Ammon's horn (tissue), 1 donor: ENCODE measurements at regions not wholly inside any gene's neighbourhood (a gene's known extent, or its start where the extent isn't known, plus 50 kb on each side); places are given as distances from the start of the nearest gene placed in this dataset.

Source experiments
- DNase-seq: peaks from one replicate; pipeline ENCODE4 v3.0.0-alpha.2; 2016; ENCODE audit warnings: low spot score

DNA sequence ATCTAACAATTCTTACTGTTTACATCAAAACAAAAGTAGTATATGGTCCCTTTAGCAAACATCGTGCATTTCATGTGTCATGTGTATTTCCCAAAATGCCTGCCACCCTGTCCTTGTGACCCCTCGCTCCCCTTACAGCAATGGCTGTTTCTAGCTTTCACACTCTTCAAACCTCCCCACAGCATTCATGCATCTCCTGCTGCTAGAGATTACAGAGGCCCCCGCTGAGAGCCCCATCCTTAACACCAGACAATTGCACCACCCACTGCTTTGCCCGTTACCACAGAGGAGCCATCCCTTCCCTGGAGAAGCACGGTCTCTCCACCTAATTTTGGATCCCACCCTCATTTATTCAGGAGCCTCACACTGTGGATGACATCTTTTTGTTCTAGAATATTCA, 149.7 kb upstream of the IRX4 start:
- DNase-seq: no peak

DNA sequence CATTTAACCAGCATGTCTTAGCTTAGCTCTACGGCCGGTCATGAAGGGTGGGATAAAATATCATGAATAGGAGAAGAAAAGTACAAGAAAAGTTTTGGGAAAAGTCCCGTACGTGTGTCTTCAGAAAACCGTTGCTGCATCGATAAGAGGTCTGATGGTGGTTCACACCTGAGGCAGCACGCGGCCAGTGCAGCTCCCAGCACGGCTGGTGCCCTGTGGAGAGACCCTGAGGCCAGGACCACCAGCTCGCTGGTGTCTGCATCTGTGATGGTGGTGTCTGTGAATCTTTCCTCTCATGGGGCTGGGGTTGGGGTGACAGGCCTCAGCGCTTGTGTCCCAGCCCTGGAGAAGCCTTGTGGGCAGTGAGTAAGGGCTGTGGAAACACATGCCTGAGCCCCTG, 148.9 kb upstream of the IRX4 start:
- DNase-seq: no peak

DNA sequence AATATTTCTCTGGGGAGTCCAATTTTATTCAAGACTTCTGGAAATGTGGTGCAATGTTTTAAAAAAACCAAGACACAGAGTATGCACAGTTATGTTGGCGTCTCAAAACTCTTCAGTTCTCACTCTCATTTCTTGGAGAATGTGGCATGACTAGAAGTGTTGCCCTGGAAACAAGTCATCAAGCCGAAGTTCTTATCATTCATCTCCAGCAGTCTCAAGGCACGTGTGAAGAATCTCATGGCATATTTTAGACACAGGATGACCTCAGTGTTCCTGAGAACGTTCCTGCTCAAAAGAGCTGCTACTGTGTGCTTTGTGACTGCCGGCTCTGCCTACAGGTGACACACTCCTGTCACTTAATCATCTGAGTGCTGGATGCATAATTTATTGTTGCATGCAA, 147.4 kb upstream of the IRX4 start:
- DNase-seq: no peak

DNA sequence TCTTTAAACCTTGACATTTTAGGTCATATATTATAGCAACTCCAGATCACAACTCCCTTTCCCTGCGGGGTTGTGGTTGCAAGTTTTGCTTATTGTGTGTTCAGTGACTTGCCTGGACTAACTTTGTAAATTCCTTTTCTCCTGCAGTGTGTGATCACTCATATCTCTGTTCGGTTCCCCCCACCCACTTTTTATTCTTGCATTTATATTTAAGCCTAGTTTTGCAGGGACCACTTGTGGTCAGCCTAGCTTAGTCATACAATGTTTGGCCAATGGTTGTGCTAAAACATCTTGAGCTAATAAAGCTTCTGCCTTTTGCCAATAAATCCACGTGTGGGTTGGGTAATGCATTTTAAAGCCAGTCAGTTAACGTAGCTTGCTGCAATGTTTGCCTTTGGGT, 146.5 kb upstream of the IRX4 start:
- DNase-seq: no peak

DNA sequence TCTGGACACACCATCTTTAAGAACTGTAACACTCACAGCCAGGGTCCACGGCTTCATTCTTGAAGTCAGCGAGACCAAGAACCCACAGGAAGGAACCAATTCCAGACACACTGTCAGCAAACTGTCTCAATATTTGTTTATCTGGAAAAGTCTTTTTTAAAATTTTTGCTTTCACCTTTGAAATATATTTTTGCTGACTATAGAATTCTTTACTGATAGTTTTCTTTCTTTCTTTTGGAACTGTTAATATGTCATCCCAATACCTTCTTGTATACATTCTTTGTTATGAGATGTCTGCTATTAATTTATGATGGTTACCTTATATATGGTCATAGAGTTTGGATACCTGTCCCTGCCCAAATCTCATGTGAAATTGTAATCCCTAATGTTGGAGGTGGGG, 145.1 kb upstream of the IRX4 start:
- DNase-seq: no peak

DNA sequence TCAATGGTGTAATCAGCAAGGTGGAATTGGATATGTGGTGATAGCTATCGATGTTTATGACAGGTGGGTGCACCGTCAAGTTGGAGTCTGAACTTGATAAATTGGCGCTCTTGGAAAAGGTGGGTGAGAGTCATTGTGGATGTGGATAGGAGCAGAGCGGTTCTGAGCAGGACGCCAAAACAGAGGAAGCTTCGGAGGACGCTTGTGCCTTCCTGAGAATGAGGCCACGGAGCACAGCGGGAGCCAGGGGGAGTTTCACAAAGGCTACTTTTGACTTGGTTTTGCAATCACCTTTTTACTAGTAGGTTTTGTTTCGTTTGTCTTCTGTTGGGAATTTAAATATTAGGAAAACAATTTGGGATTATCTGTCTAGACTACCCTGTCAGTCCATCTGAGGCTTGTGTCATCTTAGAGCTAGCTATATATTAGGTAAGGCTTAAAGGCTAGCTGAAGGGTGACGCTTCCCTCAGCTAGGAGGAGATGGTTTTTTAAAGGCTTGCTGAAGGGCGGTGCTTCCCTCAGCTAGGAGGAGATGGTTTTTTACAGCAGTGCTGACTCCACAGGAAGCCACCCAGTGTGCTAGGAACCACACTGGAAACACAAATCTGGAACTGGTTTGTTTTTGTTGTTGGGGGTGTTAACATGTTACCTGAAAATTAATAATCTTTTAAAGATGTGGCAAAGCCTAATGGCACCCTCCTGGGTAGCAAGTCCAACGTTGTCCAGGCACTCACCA, 142.4 kb upstream of the IRX4 start:
- DNase-seq: no peak

DNA sequence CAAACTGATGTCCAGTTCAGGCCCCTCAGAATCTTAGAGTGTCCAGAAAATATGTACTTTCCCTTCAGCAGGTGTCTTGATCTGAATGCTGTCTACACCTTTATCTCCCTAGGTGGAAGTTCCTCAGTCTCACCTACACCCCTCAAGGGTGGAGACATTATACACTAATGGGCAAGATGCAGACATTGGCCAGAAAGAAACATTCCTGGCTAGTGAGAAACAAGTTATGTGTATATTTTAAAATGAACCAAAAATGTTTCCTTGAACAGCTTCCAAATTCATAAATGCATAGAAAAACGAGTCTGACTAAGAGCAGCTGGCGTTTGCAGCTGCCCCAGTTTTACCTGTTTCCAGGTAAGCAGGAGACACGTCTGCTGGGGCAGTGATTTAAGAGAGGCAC, 140.5 kb upstream of the IRX4 start:
- no peak for DNase-seq

DNA sequence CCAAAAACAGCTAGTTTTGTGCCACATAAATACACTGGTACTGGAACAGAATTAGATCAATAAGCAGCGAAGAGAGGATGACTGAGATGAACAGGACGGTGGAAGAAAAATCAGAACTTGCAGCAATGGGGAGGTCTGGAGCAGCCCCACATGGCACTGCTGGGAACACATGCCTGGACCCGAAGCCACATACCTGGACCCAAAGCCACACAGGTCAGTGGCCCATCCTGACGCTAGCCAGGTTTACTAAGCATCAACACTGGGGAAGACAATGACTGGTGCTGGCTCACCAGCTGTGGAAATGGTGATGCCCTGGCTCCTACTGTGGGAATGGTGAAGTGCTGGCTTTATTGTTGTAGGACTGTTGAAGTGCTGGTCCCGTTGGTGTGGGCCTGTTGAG, 139.7 kb upstream of the IRX4 start:
- no peak for DNase-seq

DNA sequence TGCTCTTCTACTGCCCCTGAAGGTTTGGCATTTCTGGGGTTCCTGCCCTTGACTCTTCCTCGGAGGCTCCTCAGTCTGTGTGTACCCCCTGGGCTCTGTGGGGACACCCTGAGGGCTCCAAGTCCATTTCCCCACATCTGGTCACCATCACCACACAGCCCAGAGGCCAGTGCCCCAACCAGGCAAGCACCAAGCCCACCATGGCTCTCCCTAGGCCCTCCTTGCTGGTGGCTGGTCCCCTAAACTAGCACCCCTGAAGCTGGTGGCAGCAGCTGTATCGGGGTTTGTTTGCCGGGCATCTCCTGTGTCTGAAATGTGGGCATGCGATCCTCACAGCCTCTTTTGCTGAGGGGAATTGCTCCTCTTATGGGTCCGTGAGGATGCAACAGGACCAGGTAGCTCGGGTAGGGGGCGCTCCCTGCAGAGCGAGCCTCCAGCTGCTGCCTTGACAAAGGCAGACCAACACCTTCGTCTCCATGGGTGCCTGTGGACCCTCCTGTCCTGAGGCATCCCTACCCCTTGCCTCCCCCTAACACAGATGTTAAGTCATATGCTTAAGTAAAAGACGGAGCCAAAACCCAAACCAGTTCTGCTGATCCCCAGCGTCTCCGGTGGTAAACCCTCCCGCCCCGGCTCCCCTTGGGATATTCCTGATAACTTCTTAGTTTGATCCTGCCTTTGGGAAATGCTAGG, 138.9 kb upstream of the IRX4 start:
- no peak for DNase-seq

DNA sequence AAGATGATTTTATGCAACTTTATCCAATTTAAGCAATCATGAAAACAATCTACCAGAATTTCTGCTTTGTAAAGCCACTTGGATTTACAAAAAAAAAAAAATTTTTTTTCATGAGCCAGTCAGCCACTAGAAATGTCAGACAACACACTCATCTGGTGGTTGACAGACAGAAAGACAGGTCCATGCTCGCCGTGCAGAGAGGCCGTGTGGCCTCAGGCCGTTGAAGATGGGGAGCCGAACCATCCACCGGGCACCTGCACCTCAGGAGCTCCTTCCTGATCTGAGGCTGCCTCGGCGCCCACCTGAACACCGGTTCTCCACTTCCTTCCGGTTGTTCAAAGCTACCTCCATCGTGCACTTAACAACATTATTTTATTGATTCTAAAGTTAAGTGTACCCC, 138.0 kb upstream of the IRX4 start:
- DNase-seq: no peak

DNA sequence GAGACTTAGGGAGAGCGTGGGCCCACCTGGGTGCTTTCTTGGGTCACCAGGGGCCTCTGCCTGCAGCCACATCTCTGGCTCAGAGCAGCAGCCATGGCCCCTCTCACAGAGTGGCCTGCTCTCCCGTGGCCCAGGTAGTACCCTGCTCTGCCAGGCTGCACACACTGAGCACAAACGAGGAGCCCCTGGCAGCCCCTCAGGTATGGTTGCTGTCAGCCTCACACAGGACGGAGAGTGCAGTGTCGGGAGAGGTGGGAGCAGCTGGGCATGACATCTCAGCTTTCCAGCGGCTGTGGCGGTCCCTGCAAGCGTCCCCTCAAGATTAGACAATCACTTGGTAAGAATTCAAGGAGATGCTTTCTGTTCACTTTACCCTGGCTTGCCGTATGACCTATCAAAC, 137.0 kb upstream of the IRX4 start:
- DNase-seq: no peak

DNA sequence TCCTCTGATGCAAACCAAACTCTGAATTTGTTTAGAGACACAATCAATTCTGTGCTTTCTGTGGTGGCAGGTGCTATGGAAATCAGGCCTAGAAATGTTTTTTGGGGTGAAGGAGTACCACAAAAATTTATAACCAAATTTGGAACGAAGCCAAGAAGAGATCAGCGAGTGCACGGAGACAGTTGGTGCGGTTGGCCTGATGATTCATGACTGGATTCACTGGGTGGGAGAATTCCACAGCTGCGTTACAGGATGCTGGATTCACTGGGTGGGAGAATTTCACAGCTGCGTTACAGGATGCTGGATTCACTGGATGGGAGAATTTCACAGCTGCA, 135.6 kb upstream of the IRX4 start:
- DNase-seq: no peak

DNA sequence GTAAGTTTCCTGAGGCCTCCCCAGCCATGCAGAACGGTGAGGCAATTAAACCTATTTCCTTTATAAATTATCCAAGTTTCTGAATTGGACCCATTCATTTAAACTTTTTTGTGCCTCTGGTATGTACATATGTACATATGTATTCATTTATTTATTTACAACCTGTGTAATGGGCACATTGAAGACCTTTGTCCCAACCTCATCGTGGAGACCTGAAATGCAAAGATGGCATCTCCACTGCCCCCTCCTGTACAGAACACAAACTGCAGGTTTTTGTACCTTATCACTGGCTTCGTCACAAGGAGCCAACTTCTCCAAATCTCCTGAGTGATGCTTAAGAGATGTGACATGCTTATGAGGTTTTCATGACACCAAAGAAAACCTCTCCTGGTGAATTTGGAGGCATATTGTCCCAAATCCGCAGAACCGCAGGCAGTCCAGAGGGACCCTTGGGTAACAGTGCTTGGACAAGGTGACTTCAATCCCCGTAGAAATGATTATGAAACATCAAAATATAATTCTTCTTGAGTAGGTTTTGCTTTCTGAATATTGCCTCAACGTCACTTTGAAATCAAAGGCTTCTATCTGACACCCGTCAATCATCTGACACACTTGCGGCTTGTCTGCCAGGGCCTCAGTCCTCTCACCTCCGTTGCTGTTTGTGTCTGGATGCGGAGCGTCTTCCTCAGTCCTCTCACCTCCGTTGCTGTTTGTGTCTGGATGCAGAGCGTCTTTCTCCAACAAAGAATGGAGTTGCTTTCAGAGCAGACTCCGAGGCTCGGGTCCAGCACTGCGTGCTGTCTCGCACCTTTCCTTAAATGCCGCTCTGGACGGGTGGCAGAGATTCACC, 135.0 kb upstream of the IRX4 start:
- DNase-seq: no peak

DNA sequence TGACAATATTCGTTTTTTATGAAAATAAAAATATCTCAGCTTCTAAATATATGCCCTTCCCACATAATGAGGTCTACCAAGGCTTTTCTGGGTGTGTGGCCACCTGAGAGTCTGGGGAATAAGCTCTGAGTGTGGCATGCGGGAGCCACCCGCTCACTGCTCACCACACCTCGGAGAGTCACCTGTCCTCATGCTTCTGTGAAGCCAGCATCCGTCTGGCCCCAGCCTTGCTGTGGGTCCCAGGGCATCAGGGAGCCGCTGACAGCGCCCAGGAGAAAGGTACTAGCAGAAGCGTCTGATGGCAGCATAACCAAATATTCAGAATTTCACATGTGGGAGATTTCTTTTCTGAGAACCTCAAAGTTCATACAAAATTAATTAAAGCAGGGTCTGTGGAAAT, 133.2 kb upstream of the IRX4 start:
- no peak for DNase-seq

DNA sequence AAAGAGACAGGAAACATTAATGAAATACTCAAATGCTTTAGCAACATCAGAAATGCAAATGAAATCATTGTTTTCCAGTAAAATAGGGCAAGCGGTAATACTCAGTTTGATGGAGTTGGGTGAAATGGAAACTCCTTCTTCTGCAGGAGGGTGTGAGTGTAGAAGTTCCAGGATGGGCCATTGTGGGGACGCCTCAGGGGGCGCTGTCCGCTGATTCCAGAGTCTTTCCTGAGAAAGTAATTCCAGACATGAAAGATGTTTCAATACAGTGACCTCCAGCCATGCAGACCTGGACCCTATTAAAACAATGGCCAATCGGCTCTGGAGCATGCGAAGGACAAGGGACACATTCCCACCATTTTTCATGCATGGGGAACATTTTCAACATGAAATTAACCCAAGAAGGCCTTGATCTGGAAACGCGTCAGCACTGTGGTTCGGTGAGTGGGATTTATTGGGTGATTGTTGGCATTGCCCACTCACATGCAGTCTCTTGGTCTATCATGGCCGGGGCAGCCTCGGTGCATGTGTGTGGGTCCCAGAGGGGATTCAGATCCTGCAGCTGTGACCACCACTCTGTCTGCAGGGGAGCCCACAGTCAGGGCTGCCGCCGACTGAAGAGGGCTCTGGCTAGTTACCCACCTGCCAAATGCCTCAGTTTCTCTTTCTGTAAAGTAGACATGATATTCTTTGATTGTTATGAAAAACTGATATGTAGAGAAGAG, 132.6 kb upstream of the IRX4 start:
- no peak for DNase-seq

DNA sequence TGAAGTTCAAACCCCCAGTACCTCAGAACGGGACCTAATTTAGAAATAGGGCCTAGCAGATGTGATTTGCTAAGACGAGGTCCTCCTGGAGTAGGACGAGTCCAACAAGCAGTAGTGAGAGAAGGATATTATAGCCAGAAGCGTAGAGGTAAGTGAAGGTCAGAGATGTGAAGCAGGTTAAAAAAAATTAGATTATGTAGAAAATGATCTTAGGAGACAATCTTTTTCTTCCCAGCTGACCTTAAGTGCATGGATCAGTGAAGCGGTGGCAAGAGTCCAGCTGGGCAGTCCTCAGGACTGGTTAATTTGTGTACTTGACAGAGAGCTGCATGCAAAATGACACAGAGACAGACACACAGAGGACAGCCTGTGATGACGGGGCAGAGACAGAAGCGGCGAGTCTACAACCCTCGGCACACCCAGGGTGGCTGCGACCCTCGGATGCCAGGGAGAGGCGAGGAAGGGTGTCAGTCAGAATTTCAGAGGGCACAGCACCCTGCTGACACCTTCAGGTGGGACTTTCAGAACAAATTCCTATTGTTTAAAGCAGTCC, 131.4 kb upstream of the IRX4 start:
- no peak for DNase-seq

DNA sequence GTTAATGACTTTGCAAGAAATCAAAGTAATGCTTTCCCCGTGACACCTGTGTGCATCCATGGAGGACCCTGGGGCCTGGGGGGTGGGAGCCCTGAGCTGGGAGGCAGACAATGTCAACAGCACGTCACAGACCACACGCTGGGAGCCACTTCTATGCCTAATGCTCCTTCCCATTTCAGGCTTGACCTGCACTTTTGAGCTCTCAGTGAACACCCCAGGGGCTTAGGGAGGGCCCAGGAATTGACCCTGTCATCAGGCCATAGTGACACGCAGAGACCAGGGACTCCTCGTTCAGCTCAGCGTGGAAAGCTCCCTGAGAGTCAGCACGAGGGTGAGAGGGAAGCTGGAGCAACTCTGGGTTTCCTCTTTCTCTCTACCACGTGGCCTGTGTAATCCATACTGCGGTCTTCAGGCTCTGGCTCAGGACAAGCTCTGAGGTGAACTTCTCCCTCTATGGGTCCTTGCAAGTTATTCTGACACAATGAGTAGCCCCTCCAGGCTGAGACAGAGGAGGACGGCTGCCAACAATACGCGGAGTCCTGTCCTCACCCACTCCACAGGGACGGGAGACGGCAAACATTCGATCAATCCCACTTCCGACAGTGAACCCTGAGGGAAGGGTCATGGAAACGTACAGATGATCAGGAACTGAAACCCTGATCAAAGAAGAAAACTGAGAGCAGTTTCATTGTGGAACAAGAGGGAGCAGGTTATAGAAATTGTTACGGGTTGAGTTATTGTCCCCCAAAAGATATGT, 130.8 kb upstream of the IRX4 start:
- no peak for DNase-seq

DNA sequence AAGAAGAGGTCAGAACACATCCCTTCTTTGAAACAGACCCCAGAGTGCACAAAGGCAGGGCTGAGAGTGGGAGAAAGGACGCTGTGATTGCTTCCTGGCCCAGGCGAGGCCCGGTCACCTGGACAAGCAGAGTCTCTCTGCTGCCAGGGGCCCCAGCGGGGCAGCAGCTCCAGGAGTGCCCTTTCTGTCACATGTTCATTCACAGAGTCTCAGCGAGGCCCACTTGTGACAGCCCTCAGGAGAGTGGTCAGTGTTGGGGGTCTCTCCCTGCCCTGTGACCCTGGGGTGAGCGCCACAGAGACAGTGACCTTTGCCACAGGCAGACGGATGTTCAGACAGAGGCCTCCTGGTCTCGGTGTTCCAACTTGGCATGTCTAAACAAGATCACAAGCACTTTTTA, 130.2 kb upstream of the IRX4 start:
- no peak for DNase-seq

DNA sequence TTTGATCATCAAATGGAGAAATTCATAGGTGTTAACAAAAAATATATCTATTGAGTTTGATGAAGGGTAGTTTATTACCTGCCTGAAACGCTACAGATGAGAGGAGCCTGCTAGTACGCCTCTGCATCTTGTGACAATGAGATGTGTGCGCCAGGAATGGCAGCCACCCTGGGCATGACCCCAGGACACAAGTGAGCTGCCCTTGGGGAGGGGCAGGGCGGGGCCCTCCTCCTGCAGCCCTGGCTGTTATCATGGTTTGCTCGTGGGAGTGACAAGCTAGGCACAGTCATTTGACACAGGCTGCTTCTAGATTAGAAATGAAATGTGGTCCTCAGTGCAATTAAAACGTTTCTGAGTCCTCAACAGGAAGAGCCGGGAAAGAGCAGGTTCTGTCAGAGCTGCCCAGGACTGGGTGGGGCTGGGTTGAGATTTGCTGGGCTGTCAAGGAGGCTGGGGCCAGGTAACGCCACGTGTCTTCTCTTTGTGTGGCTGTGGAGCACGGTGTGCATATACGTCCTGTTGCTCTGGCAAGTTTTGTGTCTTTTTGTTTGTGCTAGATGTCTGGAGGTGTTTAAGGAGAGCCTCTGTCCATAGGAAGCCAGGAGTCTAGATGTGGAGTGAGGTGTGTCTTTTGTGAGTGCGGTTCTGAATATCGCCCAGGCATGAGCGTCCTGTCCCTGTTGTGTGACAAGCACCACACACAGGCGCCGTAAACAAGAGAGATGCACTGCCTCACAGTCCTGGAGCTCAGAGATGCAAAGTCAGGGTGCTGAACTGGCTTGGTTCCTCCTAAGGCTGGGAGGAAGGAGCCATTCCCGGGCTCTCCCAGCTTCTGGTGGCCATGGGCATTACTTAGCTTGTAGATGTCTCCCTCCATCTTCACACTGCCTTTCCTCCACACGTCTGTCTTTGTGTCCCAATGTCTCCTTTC, 129.0 kb upstream of the IRX4 start:
- no peak for DNase-seq

DNA sequence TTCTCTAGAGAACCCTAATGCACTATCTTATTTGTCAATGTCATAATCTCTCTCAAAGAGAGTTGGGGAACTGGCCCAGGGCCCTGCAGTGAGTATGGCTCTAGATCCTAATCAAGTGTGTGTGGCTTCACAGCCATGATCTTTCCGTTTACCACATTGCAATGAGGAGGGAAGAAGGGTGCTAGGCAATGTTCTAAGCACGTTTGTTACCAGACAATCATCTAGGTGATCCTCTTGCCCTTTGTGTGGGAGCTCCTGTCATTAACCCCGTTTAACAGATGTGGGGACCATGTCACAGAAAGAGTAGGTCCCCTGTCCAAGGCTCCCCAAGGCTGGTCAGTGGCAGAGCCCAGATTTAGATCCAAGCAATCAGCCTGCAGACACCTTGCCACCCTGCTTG, 128.2 kb upstream of the IRX4 start:
- no peak for DNase-seq
